ENCODE measurements at regions not wholly inside any gene's neighbourhood (a gene's known extent, or its start where the extent isn't known, plus 50 kb on each side); places are given as distances from the start of the nearest gene placed in this dataset.

- H3K9me3 Mint-ChIP-seq: no peaks in the 10 kb centered on the region
- intact Hi-C loops (cut with micrococcal nuclease): no loop called here
- H3K4me3 Mint-ChIP-seq: no peak overlapping the region
- no peaks in the 10 kb centered on the region for H3K27me3 Mint-ChIP-seq
- no peaks in the 10 kb centered on the region for H3K4me1 Mint-ChIP-seq (ENCODE audit: low read depth)
- H3K27ac Mint-ChIP-seq: no peak overlapping the region
- no peaks in the 10 kb centered on the region for H3K36me3 Mint-ChIP-seq (ENCODE audit: low read depth)
Measured at GRCh38 chr13:83215627-83216026, 666.6 kb downstream of the SLITRK1 start.

- Mint-ChIP-seq H3K4me1 (ENCODE audit: low read depth) (no peaks in the 10 kb centered on the region), H3K27ac (no peak overlapping the region), H3K36me3 (ENCODE audit: low read depth) (no peaks in the 10 kb centered on the region), H3K27me3 (no peaks in the 10 kb centered on the region), H3K9me3 (peaks cover 8% of the 10 kb centered on the region), H3K4me3 (no peak overlapping the region)
- intact Hi-C loops (cut with micrococcal nuclease): no loop called here
Measured at GRCh38 chr13:83214452-83214851, 667.8 kb downstream of the SLITRK1 start.

- no peak overlapping the region for H3K4me3 Mint-ChIP-seq
- H3K9me3 Mint-ChIP-seq: peaks cover 9% of the 10 kb centered on the region
- no peaks in the 10 kb centered on the region for H3K36me3 Mint-ChIP-seq (ENCODE audit: low read depth)
- H3K4me1 Mint-ChIP-seq (ENCODE audit: low read depth): no peaks in the 10 kb centered on the region
- H3K27me3 Mint-ChIP-seq: no peaks in the 10 kb centered on the region
- no peak overlapping the region for H3K27ac Mint-ChIP-seq
- intact Hi-C loops (cut with micrococcal nuclease): no loop called here
Measured at GRCh38 chr13:83211301-83211700, 671.0 kb downstream of the SLITRK1 start.

- H3K4me3 Mint-ChIP-seq: no peak overlapping the region
- intact Hi-C loops (cut with micrococcal nuclease): no loop called here
- H3K4me1 Mint-ChIP-seq (ENCODE audit: low read depth): no peaks in the 10 kb centered on the region
- no peaks in the 10 kb centered on the region for H3K27me3 Mint-ChIP-seq
- H3K36me3 Mint-ChIP-seq (ENCODE audit: low read depth): no peaks in the 10 kb centered on the region
- peaks cover 27% of the 10 kb centered on the region for H3K9me3 Mint-ChIP-seq
- no peak overlapping the region for H3K27ac Mint-ChIP-seq
Measured at GRCh38 chr13:83204886-83205285, 677.4 kb downstream of the SLITRK1 start.

GRCh38 chr13:83201506-83201905 is 680.8 kb downstream of the SLITRK1 start:
- Mint-ChIP-seq H3K4me3 (no peak overlapping the region), H3K27me3 (no peaks in the 10 kb centered on the region), H3K9me3 (peaks cover 33% of the 10 kb centered on the region), H3K27ac (no peak overlapping the region), H3K36me3 (ENCODE audit: low read depth) (no peaks in the 10 kb centered on the region), H3K4me1 (ENCODE audit: low read depth) (no peaks in the 10 kb centered on the region)
- intact Hi-C loops (cut with micrococcal nuclease): no loop called here

GRCh38 chr13:83197316-83197715 is 685.0 kb downstream of the SLITRK1 start:
- Mint-ChIP-seq H3K27me3 (no peaks in the 10 kb centered on the region), H3K9me3 (peaks cover 31% of the 10 kb centered on the region)

GRCh38 chr13:83190020-83190419 is 692.3 kb downstream of the SLITRK1 start:
- no peaks in the 10 kb centered on the region for H3K4me1 Mint-ChIP-seq (ENCODE audit: low read depth)
- H3K9me3 Mint-ChIP-seq: peaks cover 44% of the 10 kb centered on the region
- intact Hi-C loops (cut with micrococcal nuclease): no loop called here
- no peak overlapping the region for H3K4me3 Mint-ChIP-seq
- no peaks in the 10 kb centered on the region for H3K27me3 Mint-ChIP-seq
- H3K27ac Mint-ChIP-seq: no peak overlapping the region
- H3K36me3 Mint-ChIP-seq (ENCODE audit: low read depth): no peaks in the 10 kb centered on the region

More at GRCh38 chr13:83197316-83197715, 685.0 kb downstream of the SLITRK1 start:
- intact Hi-C loops (cut with micrococcal nuclease): no loop called here
- no peaks in the 10 kb centered on the region for H3K4me1 Mint-ChIP-seq (ENCODE audit: low read depth)
- no peaks in the 10 kb centered on the region for H3K36me3 Mint-ChIP-seq (ENCODE audit: low read depth)
- H3K27ac Mint-ChIP-seq: no peak overlapping the region
- H3K4me3 Mint-ChIP-seq: no peak overlapping the region

- Mint-ChIP-seq H3K27ac (no peak overlapping the region), H3K9me3 (peaks cover 38% of the 10 kb centered on the region), H3K4me1 (ENCODE audit: low read depth) (no peaks in the 10 kb centered on the region), H3K36me3 (ENCODE audit: low read depth) (no peaks in the 10 kb centered on the region), H3K27me3 (no peaks in the 10 kb centered on the region), H3K4me3 (no peak overlapping the region)
- intact Hi-C loops (cut with micrococcal nuclease): no loop called here
Measured at GRCh38 chr13:83184819-83185218, 697.5 kb downstream of the SLITRK1 start.

GRCh38 chr13:83184150-83184475 is 698.2 kb downstream of the SLITRK1 start:
- Mint-ChIP-seq H3K27ac (no peak overlapping the region), H3K27me3 (no peaks in the 10 kb centered on the region), H3K4me1 (ENCODE audit: low read depth) (no peaks in the 10 kb centered on the region), H3K9me3 (peaks cover 32% of the 10 kb centered on the region), H3K4me3 (no peak overlapping the region), H3K36me3 (ENCODE audit: low read depth) (no peaks in the 10 kb centered on the region)
- intact Hi-C loops (cut with micrococcal nuclease): no loop called here

- H3K36me3 Mint-ChIP-seq (ENCODE audit: low read depth): no peaks in the 10 kb centered on the region
- peaks cover 27% of the 10 kb centered on the region for H3K9me3 Mint-ChIP-seq
- H3K27me3 Mint-ChIP-seq: no peaks in the 10 kb centered on the region
- H3K27ac Mint-ChIP-seq: no peak overlapping the region
- intact Hi-C loops (cut with micrococcal nuclease): no loop called here
- H3K4me3 Mint-ChIP-seq: no peak overlapping the region
- H3K4me1 Mint-ChIP-seq (ENCODE audit: low read depth): no peaks in the 10 kb centered on the region
Measured at GRCh38 chr13:83183439-83184149, 698.7 kb downstream of the SLITRK1 start.

GRCh38 chr13:83182845-83183244 is 699.4 kb downstream of the SLITRK1 start:
- Mint-ChIP-seq H3K4me3 (no peak overlapping the region), H3K27me3 (no peaks in the 10 kb centered on the region), H3K36me3 (ENCODE audit: low read depth) (no peaks in the 10 kb centered on the region), H3K4me1 (ENCODE audit: low read depth) (no peaks in the 10 kb centered on the region), H3K27ac (no peak overlapping the region), H3K9me3 (peaks cover 19% of the 10 kb centered on the region)
- intact Hi-C loops (cut with micrococcal nuclease): no loop called here

GRCh38 chr13:83178008-83178407 is 704.3 kb downstream of the SLITRK1 start:
- Mint-ChIP-seq H3K36me3 (ENCODE audit: low read depth) (no peaks in the 10 kb centered on the region), H3K27ac (no peak overlapping the region), H3K27me3 (no peaks in the 10 kb centered on the region), H3K4me1 (ENCODE audit: low read depth) (no peaks in the 10 kb centered on the region), H3K4me3 (no peak overlapping the region), H3K9me3 (peaks cover 17% of the 10 kb centered on the region)
- intact Hi-C loops (cut with micrococcal nuclease): no loop called here

GRCh38 chr13:83168590-83168989 is 713.7 kb downstream of the SLITRK1 start:
- H3K27me3 Mint-ChIP-seq: no peaks in the 10 kb centered on the region
- peaks cover 34% of the 10 kb centered on the region for H3K9me3 Mint-ChIP-seq
- H3K36me3 Mint-ChIP-seq (ENCODE audit: low read depth): no peaks in the 10 kb centered on the region
- intact Hi-C loops (cut with micrococcal nuclease): no loop called here
- no peak overlapping the region for H3K4me3 Mint-ChIP-seq
- no peaks in the 10 kb centered on the region for H3K4me1 Mint-ChIP-seq (ENCODE audit: low read depth)
- H3K27ac Mint-ChIP-seq: no peak overlapping the region

GRCh38 chr13:83167203-83167602 is 715.1 kb downstream of the SLITRK1 start:
- H3K4me1 Mint-ChIP-seq (ENCODE audit: low read depth): no peaks in the 10 kb centered on the region
- H3K36me3 Mint-ChIP-seq (ENCODE audit: low read depth): no peaks in the 10 kb centered on the region
- no peak overlapping the region for H3K27ac Mint-ChIP-seq
- intact Hi-C loops (cut with micrococcal nuclease): no loop called here
- no peaks in the 10 kb centered on the region for H3K27me3 Mint-ChIP-seq
- peaks cover 20% of the 10 kb centered on the region for H3K9me3 Mint-ChIP-seq
- no peak overlapping the region for H3K4me3 Mint-ChIP-seq

GRCh38 chr13:83166550-83166949 is 715.7 kb downstream of the SLITRK1 start:
- Mint-ChIP-seq H3K4me3 (no peak overlapping the region), H3K27me3 (no peaks in the 10 kb centered on the region), H3K27ac (no peak overlapping the region), H3K36me3 (ENCODE audit: low read depth) (no peaks in the 10 kb centered on the region), H3K4me1 (ENCODE audit: low read depth) (no peaks in the 10 kb centered on the region), H3K9me3 (peaks cover 17% of the 10 kb centered on the region)
- intact Hi-C loops (cut with micrococcal nuclease): no loop called here

Measured in dendritic cell treated with granulocyte-macrophage colony-stimulating factor and Interleukin-4, amounts not matched to agents 40 ng/mL and 50 ng/mL, for 4 days (primary cell).